OCI-LY1 (cell line): ENCODE measurements at regions not wholly inside any gene's neighbourhood (a gene's known extent, or its start where the extent isn't known, plus 50 kb on each side); places are given as distances from the start of the nearest gene placed in this dataset.

Source experiments
- EZH2 ChIP-seq: fragments of 200-600 bp; sonication (generic), shearing (Covaris generic); IDR thresholded peaks from 2 replicates; pipeline ENCODE4 v1.8.0; 2017; ENCODE audit warnings: borderline replicate concordance, mixed run types, mild to moderate bottlenecking, antibody characterized with exemption, low read length, moderate library complexity, mixed read lengths
- TF ChIP-seq, protein P1 (sequence below): fragments of 200-600 bp; sonication (generic), shearing (Covaris generic); IDR thresholded peaks from 2 replicates; pipeline ENCODE4 v1.5.1; 2017; ENCODE audit warnings: mild to moderate bottlenecking, antibody characterized with exemption, low read length, moderate library complexity, mixed read lengths

DNA sequence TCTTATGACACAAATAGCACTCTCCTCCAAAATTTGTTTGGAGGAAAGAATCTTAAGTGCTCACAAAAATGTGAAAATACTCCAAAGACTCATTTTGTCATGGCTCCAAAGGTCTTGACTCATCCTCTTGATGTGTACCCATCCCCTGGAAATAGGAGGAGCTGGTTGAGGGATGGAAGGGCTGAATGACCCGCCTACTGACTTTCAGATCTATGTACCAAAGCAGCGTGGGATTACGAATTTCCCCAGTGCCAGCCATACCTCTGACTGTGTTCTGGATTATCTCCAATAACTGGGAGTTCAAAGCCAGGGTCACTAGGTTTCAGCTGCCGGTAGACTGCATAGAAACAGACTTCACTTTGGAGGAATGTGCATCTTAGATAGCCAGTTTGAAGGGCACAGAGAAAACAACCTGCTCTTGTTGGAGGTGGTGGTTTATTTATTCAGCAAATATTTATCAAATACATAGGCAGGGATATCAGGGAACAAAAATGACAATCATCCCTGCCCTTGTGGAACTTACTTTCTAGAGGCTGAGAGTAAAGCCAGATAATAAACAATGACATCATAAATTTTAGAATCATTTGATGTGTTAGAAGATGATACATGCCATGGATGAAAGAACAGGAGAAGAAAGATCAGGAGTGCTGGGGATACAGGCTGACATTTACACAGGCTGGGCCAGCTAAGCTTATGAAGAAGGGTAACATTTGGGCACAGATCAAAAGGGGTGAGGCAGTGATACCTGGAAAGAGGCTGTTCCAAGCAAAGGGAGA, 246.6 kb downstream of the TBXT start:
- TF ChIP-seq, protein P1, sequence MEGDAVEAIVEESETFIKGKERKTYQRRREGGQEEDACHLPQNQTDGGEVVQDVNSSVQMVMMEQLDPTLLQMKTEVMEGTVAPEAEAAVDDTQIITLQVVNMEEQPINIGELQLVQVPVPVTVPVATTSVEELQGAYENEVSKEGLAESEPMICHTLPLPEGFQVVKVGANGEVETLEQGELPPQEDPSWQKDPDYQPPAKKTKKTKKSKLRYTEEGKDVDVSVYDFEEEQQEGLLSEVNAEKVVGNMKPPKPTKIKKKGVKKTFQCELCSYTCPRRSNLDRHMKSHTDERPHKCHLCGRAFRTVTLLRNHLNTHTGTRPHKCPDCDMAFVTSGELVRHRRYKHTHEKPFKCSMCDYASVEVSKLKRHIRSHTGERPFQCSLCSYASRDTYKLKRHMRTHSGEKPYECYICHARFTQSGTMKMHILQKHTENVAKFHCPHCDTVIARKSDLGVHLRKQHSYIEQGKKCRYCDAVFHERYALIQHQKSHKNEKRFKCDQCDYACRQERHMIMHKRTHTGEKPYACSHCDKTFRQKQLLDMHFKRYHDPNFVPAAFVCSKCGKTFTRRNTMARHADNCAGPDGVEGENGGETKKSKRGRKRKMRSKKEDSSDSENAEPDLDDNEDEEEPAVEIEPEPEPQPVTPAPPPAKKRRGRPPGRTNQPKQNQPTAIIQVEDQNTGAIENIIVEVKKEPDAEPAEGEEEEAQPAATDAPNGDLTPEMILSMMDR, result no peak
- no peak for TF ChIP-seq EZH2
